Endothelial cell of umbilical vein (primary cell): ENCODE measurements at regions not wholly inside any gene's neighbourhood (a gene's known extent, or its start where the extent isn't known, plus 50 kb on each side); places are given as distances from the start of the nearest gene placed in this dataset.

ENCODE experiments used
- BruUV-seq: library from RNA; stranded (reverse); fragments of 400-500 nt; replicated peaks from 2 replicates; lab custom pipeline; 2021; lab: Mats Ljungman, UMichigan
- CTCF ChIA-PET: fragments of 300-600, 350-600 bp; sonication (Branson Sonifier 250); formaldehyde crosslinking; loops from one replicate; lab custom pipeline; 2021; ENCODE audit warnings: antibody characterized with exemption, inconsistent platforms; lab: Charles Lee
- POLR2A ChIA-PET: fragments of 300-600, 350-600 bp; sonication (Branson Sonifier 250); formaldehyde crosslinking; loops from one replicate; lab custom pipeline; 2021; ENCODE audit warnings: antibody characterized with exemption, inconsistent platforms; lab: Charles Lee
- DNase-seq: peaks from one replicate; pipeline ENCODE4 v3.0.0-alpha.2; 2011; ENCODE audit warnings: low read depth, low spot score
- FAIRE-seq: peaks from 2 replicates; lab custom pipeline; 2011; peaks lifted over from hg19 to GRCh38; lab: Jason Lieb, UNC
- H2AFZ ChIP-seq: 2 replicates; pipeline ENCODE4 v1.6.0; 2012; ENCODE audit warnings: low read depth, low read length, control low read depth, inconsistent platforms
- H3K27ac ChIP-seq: 2 replicates; pipeline ENCODE4 v1.5.1; 2011; ENCODE audit warnings: low read depth, mild to moderate bottlenecking, control low read depth, low read length, moderate library complexity; ENCODE audit not compliant: insufficient read depth
- H3K27me3 ChIP-seq, 2 experiments: 2 replicates each; pipeline versions ENCODE4 v1.6.0 to v1.6.1; 2011; ENCODE audit warnings: low read length in 2 of 2, mixed read lengths in 1 of 2; ENCODE audit not compliant: control insufficient read depth in 2 of 2, insufficient read depth in 2 of 2
- H3K36me3 ChIP-seq, 2 experiments: 2 replicates in 1 of 2; 3 replicates in 1 of 2; pipeline ENCODE4 v1.5.1; 2011; ENCODE audit warnings: low read length in 2 of 2, mild to moderate bottlenecking in 1 of 2, moderate library complexity in 1 of 2; ENCODE audit not compliant: control insufficient read depth in 2 of 2, insufficient read depth in 2 of 2; ENCODE audit errors: extremely low read depth in 1 of 2
- H3K4me1 ChIP-seq: 3 replicates; pipeline ENCODE4 v1.5.1; 2011; ENCODE audit warnings: mild to moderate bottlenecking, low read length; ENCODE audit not compliant: control insufficient read depth, insufficient read depth; ENCODE audit errors: extremely low read depth
- H3K4me2 ChIP-seq: 2 replicates; pipeline ENCODE4 v1.6.1; 2011; ENCODE audit warnings: low read length, control low read depth, mixed read lengths; ENCODE audit not compliant: insufficient read depth
- H3K4me3 ChIP-seq, 3 experiments: fragments of 200-600 bp in 1 of 3; sonication (generic), shearing (Covaris generic) in 1 of 3; replicated peaks in 1 of 3; 2 replicates each; pipeline ENCODE4 v1.5.1; 2011 to 2016; ENCODE audit warnings: control low read depth in 3 of 3, low read length in 3 of 3, mild to moderate bottlenecking in 2 of 3, inconsistent platforms in 1 of 3, low read depth in 1 of 3, moderate library complexity in 1 of 3; ENCODE audit not compliant: insufficient read depth in 1 of 3
- H3K79me2 ChIP-seq: 2 replicates; pipeline ENCODE4 v1.6.0; 2012; ENCODE audit warnings: low read length, inconsistent platforms; ENCODE audit not compliant: control insufficient read depth, insufficient read depth
- H3K9ac ChIP-seq: replicated peaks from 2 replicates; pipeline ENCODE3; 2011; ENCODE audit warnings: low read length, control low read depth; ENCODE audit not compliant: insufficient read depth; ENCODE audit errors: extremely low read depth
- H3K9me1 ChIP-seq: replicated peaks from 3 replicates; pipeline ENCODE4 v1.6.0; 2011; ENCODE audit warnings: mild to moderate bottlenecking, low read length; ENCODE audit not compliant: control insufficient read depth, insufficient read depth; ENCODE audit errors: extremely low read depth
- H3K9me3 ChIP-seq: replicated peaks from 2 replicates; pipeline ENCODE4 v1.5.1; 2012; ENCODE audit warnings: low read length, inconsistent platforms; ENCODE audit not compliant: control insufficient read depth, insufficient read depth
- H4K20me1 ChIP-seq: replicated peaks from 2 replicates; pipeline ENCODE3; 2011; ENCODE audit warnings: mild to moderate bottlenecking, low read length; ENCODE audit not compliant: control insufficient read depth, insufficient read depth; ENCODE audit errors: extremely low read depth
- CTCF ChIP-seq, 2 donors: IDR thresholded peaks; 1 replicate in 1 of 2; 2 replicates in 1 of 2; pipeline ENCODE4 v1.5.1; 2011; ENCODE audit warnings: low read length in 2 of 2, mild to moderate bottlenecking in 2 of 2, moderate library complexity in 2 of 2, control low read depth in 1 of 2, inconsistent platforms in 1 of 2, low read depth in 1 of 2; ENCODE audit not compliant: insufficient read depth in 1 of 2; ENCODE audit errors: extremely low read depth in 1 of 2
- EZH2 ChIP-seq: IDR thresholded peaks from 2 replicates; pipeline ENCODE4 v1.6.1; 2012; ENCODE audit warnings: borderline replicate concordance, low read depth, mild to moderate bottlenecking, moderate library complexity, low read length, inconsistent platforms; ENCODE audit not compliant: severe bottlenecking
- FOS ChIP-seq: IDR thresholded peaks from 2 replicates; pipeline ENCODE4 v1.6.1; 2011; ENCODE audit warnings: mild to moderate bottlenecking, low read length, moderate library complexity, borderline replicate concordance; ENCODE audit not compliant: insufficient read depth
- GATA2 ChIP-seq: IDR thresholded peaks from 2 replicates; pipeline ENCODE4 v1.7.0; 2011; ENCODE audit warnings: low read depth, mild to moderate bottlenecking, moderate library complexity, mixed read lengths, low read length; ENCODE audit not compliant: insufficient read length, insufficient read depth
- JUN ChIP-seq: IDR thresholded peaks from 2 replicates; pipeline ENCODE4 v1.6.1; 2011; ENCODE audit warnings: borderline replicate concordance, low read depth; ENCODE audit not compliant: insufficient read length, insufficient read depth
- MAX ChIP-seq: IDR thresholded peaks from 2 replicates; pipeline ENCODE4 v1.6.1; 2011; ENCODE audit not compliant: insufficient read depth, insufficient read length
- MYC ChIP-seq: IDR thresholded peaks from one replicate; pipeline ENCODE4 v1.6.1; 2011; ENCODE audit warnings: mild to moderate bottlenecking, low read depth, low read length
- POLR2A ChIP-seq: IDR thresholded peaks from 2 replicates; pipeline ENCODE4 v1.6.1; 2012; ENCODE audit warnings: low read depth, mild to moderate bottlenecking, control low read depth, low read length
- POLR2AphosphoS5 ChIP-seq: IDR thresholded peaks from 2 replicates; pipeline ENCODE4 v1.6.1; 2012; ENCODE audit warnings: low read depth, mild to moderate bottlenecking, control low read depth, low read length, moderate library complexity; ENCODE audit not compliant: insufficient read depth
- dilution Hi-C: fragments of 300-500 bp; cut with MboI; formaldehyde crosslinking; loops from one replicate; pipeline ENCODE4 v1.15.0; 2019; ENCODE audit warnings: low sequenced_read_pairs; ENCODE audit not compliant: extremely low pct_ligation_motif_present
- intact Hi-C: fragments of 100-400 bp; cut with micrococcal nuclease; formaldehyde crosslinking; loops from one replicate; pipeline ENCODE4 v1.10.0; 2022

- Histone ChIP-seq H3K9ac (no peak overlapping the region), H3K27ac (no peak overlapping the region), H3K36me3 (no peaks in the 10 kb centered on the region), H3K9me3 (no peaks in the 10 kb centered on the region), H2AFZ (no peak overlapping the region), H3K4me3 (no peak overlapping the region), H3K4me1 (peaks cover 11% of the 10 kb centered on the region), H3K4me2 (no peak overlapping the region), H4K20me1 (no peaks in the 10 kb centered on the region), H3K9me1 (no peaks in the 10 kb centered on the region), H3K27me3 (no peaks in the 10 kb centered on the region), H3K79me2 (no peaks in the 10 kb centered on the region)
- intact Hi-C loops (loop anchor here (5.0 kb wide), 1 partner anchor 279 kb away; the partner anchor contains the start of gene ZNF217), dilution Hi-C loops (no loop called here)
- BruUV-seq: no TSS peak
- no peak for TF ChIP-seq EZH2
- no peak for TF ChIP-seq FOS
- TF ChIP-seq POLR2A: no peak
- TF ChIP-seq CTCF (IDR thresholded peaks at IDR 0.05; ENCODE audit: extremely low read depth in 1 of 2, insufficient read depth in 1 of 2, low read depth in 1 of 2, low read length in 2 of 2): no peak
- no peak for TF ChIP-seq JUN
- TF ChIP-seq POLR2AphosphoS5: no peak
- TF ChIP-seq GATA2: no peak
- no peak for TF ChIP-seq MYC
- no peak for TF ChIP-seq MAX
- CTCF ChIA-PET: interaction anchor here (0.9 to 2.2 kb wide), 13 partner anchors 9 to 294 kb away, joined by 3 to 15 read pairs (median 5); no protein-coding TSS in a partner anchor
- POLR2A ChIA-PET: no interaction called here
- no peak for DNase-seq
- FAIRE-seq: no peak
Observed at GRCh38 chr20:53871541-53871940, 198.9 kb downstream of the BCAS1 start.
